Right lobe of liver (tissue), 4 donors: ENCODE measurements at regions not wholly inside any gene's neighbourhood (a gene's known extent, or its start where the extent isn't known, plus 50 kb on each side); places are given as distances from the start of the nearest gene placed in this dataset.

ENCODE experiments used
- POLR2A ChIP-seq: fragments of 450-650 bp; IDR thresholded peaks from one replicate; pipeline ENCODE4 v1.6.1; 2017; ENCODE audit warnings: antibody characterized with exemption, mild to moderate bottlenecking
- TF ChIP-seq, protein P1 (sequence below), 4 donors: fragments of 200-600 bp in 3 of 4; fragments of 450-650 bp in 1 of 4; IDR thresholded peaks; one replicate each; pipeline versions ENCODE4 v1.5.1 to v1.8.0; 2016 to 2022; ENCODE audit warnings: antibody characterized with exemption in 4 of 4, mild to moderate bottlenecking in 2 of 4
- donor health status: DM: no; HTN: no; CAD: no.
- donor health status: DM: no; HTN: no; CAD: no.
- donor health status: DM: no; HTN: yes; CAD: no.

- TF ChIP-seq, protein P1, sequence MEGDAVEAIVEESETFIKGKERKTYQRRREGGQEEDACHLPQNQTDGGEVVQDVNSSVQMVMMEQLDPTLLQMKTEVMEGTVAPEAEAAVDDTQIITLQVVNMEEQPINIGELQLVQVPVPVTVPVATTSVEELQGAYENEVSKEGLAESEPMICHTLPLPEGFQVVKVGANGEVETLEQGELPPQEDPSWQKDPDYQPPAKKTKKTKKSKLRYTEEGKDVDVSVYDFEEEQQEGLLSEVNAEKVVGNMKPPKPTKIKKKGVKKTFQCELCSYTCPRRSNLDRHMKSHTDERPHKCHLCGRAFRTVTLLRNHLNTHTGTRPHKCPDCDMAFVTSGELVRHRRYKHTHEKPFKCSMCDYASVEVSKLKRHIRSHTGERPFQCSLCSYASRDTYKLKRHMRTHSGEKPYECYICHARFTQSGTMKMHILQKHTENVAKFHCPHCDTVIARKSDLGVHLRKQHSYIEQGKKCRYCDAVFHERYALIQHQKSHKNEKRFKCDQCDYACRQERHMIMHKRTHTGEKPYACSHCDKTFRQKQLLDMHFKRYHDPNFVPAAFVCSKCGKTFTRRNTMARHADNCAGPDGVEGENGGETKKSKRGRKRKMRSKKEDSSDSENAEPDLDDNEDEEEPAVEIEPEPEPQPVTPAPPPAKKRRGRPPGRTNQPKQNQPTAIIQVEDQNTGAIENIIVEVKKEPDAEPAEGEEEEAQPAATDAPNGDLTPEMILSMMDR (IDR thresholded peaks at IDR 0.05): no peak
- TF ChIP-seq POLR2A: no peak
These were observed 1141.8 kb downstream of the RPIA start for GRCh38 chr2:89833116-89833779.
